HG02870 (cell line): ENCODE measurements at regions not wholly inside any gene's neighbourhood (a gene's known extent, or its start where the extent isn't known, plus 50 kb on each side); places are given as distances from the start of the nearest gene placed in this dataset.
"Not testable (repeated sequence)": the region's sequence is repeated elsewhere in the genome, so short reads cannot be mapped to it uniquely, and the experiment has no call there.

Source experiments
- ATAC-seq: cut with Tn5 transposase; IDR thresholded peaks from one replicate; pipeline ENCODE4 v1.9.1; 2021; ENCODE audit warnings: mild to moderate bottlenecking, moderate library complexity; ENCODE audit not compliant: unreplicated experiment

DNA sequence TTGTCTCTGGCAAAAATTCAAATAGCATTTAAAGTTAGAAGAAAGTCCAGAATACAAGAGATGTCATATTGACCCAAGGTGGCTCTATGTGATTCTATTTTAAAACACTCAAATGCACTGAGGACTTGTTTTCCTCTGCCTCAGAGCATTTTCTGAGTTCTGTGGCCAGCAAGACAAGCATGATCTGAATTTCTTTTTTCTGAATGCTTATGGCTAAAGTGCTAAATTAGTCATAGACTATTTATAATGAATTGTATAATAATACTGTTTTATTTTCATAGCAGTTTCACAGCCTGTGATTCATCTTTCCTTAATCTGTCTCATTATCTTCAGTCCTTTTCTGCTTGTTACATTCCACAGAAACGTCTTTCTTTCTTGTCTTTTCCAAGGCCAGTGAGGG, 63.9 kb upstream of the SEC22B start:
- not testable (repeated sequence) for ATAC-seq

DNA sequence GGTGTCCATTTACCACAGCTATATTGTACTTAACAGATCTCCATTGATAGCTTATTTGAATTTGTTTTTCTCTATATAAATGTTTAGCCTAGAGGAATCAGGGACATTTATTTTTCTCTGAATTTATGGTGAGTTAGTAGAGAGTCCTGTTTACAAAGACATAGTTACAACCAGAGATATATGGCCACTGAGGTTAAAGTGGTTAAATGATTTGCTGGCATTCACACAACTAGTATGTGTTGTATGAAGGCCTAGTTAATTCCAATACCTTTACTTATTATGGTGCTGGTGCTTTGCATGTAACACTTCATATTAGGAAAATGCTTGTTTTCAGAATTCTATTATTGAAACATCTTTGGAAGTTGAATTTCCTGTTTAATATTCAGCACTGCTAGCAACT, 63.0 kb upstream of the SEC22B start:
- not testable (repeated sequence) for ATAC-seq

DNA sequence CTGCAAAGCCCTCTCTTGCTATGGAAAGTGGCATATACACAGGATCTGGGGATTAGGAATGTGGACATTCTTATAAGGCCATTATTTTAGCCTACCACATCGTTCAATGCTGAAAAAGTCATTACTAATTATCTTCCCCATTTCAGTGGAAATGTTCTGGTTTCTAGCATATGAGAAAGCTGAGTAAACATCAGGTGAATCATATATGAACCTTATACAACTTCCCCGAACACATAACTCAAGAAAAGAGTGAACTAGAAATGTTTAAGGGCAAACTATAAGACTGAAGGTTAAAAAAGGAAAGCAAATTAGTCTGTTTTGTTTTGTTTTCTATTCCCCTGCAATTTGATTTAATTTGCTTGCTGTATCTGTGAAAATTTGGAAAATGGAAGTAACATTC, 62.5 kb upstream of the SEC22B start:
- not testable (repeated sequence) for ATAC-seq

DNA sequence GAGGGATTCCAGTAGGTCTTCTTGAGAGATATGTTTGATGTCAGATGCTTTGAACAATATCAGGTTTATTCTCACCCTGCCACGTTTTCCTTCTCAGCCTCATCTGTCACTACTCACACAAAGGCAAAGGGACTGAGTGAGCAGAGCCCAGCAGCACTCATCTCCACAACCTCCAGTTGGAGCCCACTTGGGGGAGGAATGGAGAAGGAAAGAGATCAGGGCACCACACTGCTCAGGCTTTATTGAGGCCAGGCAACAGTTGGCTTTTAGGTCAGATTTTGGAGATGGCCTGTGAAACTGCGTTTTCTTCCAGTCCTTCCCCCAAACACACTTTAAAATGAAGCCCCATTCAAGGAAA, 57.3 kb upstream of the SEC22B start:
- not testable (repeated sequence) for ATAC-seq

DNA sequence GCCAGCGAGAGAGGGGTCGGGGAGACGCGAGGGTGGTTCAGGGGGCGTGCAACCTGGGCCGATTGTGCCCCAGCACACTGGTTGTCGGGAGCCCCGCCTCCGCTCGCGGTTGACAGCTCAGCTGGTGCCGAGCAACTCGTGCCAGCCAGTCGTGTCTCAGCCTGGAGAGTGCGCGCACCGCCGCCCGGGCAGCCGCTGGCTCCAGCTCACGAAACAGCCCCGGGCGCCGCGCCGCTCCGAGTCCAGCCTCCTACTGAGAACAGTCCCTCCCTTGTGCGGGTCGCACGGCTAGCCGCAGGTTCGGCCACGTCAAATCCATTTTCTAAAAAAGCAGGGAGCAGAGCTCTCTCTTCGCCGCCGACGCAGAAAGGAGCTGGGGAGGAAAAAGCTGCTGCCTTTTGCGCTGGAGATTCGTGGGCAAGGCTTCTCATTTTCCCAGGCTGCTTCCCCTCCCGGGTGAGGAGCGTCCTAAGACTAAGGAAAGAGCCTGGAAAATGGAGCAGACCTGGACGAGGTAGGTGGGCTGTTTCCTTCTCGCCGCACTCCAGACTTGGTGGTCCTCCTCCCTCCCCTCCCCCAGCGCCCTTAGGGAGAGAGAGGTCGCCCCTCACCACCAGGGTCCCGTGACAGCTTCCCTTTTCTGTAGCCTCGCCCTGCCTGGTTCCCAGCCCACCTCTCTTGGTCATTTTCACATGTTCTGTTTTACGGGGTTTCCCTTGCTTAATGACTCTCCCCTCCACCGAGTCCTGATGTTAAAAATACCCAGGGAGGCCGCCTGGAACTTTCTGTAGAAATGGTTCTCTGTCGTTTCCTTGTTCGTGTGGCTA, 56.7 kb upstream of the SEC22B start:
- ATAC-seq: not testable (repeated sequence)

DNA sequence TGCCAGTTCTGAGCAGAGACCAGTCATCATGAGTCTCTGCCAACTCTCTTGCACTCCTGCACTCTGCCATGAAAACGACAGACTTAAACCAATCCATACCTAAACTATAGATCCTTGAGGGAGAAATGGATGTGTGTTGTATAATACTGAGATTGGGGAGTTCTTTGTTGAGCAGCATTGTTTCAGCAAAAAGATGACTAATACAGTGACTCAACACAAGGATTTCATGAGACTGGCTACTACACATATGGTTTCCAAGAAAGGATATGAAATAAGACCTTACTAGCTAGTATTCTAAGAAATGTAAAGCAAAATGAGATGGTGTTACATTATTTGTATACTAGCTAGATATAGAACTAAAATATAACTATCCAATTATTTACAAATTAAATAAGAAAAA, 53.5 kb upstream of the SEC22B start:
- ATAC-seq: not testable (repeated sequence)
